ENCODE measurements at regions not wholly inside any gene's neighbourhood (a gene's known extent, or its start where the extent isn't known, plus 50 kb on each side); places are given as distances from the start of the nearest gene placed in this dataset.
"Not testable (repeated sequence)": the region's sequence is repeated elsewhere in the genome, so short reads cannot be mapped to it uniquely, and the experiment has no call there.

- ChIA-PET CTCF (interaction anchor here (1.1 kb wide), 1 partner anchor 10 kb away, joined by 3 read pairs; no protein-coding TSS in a partner anchor), POLR2A (no interaction called here)
- H3K79me2 ChIP-seq (ENCODE audit: control insufficient read depth, insufficient read depth, low read length) = no peaks in the 10 kb centered on the region
- no peak overlapping the region for H3K27ac ChIP-seq (ENCODE audit: insufficient read depth, low read depth, low read length)
- H3K9me3 ChIP-seq (replicated peaks; ENCODE audit: control insufficient read depth, insufficient read depth, low read length) = no peaks in the 10 kb centered on the region
- no peaks in the 10 kb centered on the region for H4K20me1 ChIP-seq (replicated peaks; ENCODE audit: control insufficient read depth, extremely low read depth, insufficient read depth, low read length)
- no peak overlapping the region for H3K4me2 ChIP-seq (ENCODE audit: insufficient read depth, low read length)
- H3K4me1 ChIP-seq (ENCODE audit: control insufficient read depth, extremely low read depth, insufficient read depth, low read length) = peaks cover 12% of the 10 kb centered on the region
- intact Hi-C loops (cut with micrococcal nuclease) = no loop called here
- H3K9me1 ChIP-seq (replicated peaks; ENCODE audit: control insufficient read depth, extremely low read depth, insufficient read depth, low read length) = no peaks in the 10 kb centered on the region
- TF ChIP-seq, protein P1, sequence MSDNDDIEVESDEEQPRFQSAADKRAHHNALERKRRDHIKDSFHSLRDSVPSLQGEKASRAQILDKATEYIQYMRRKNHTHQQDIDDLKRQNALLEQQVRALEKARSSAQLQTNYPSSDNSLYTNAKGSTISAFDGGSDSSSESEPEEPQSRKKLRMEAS (IDR thresholded peaks at IDR 0.05; ENCODE audit: insufficient read depth, insufficient read length) = no peak
- TF ChIP-seq MYC (IDR thresholded peaks at IDR 0.05; ENCODE audit: low read depth, low read length) (no peak), JUN (IDR thresholded peaks at IDR 0.05; ENCODE audit: borderline replicate concordance, insufficient read depth, insufficient read length, low read depth) (no peak), POLR2AphosphoS5 (IDR thresholded peaks at IDR 0.05; ENCODE audit: insufficient read depth, low read depth, low read length) (no peak), POLR2A (IDR thresholded peaks at IDR 0.05; ENCODE audit: low read depth, low read length) (no peak), GATA2 (IDR thresholded peaks at IDR 0.05; ENCODE audit: insufficient read depth, insufficient read length, low read depth, low read length) (no peak), EZH2 (IDR thresholded peaks at IDR 0.05; ENCODE audit: borderline replicate concordance, low read depth, low read length, severe bottlenecking) (no peak), FOS (IDR thresholded peaks at IDR 0.05; ENCODE audit: borderline replicate concordance, insufficient read depth, low read length) (no peak)
- TF ChIP-seq, protein P2, sequence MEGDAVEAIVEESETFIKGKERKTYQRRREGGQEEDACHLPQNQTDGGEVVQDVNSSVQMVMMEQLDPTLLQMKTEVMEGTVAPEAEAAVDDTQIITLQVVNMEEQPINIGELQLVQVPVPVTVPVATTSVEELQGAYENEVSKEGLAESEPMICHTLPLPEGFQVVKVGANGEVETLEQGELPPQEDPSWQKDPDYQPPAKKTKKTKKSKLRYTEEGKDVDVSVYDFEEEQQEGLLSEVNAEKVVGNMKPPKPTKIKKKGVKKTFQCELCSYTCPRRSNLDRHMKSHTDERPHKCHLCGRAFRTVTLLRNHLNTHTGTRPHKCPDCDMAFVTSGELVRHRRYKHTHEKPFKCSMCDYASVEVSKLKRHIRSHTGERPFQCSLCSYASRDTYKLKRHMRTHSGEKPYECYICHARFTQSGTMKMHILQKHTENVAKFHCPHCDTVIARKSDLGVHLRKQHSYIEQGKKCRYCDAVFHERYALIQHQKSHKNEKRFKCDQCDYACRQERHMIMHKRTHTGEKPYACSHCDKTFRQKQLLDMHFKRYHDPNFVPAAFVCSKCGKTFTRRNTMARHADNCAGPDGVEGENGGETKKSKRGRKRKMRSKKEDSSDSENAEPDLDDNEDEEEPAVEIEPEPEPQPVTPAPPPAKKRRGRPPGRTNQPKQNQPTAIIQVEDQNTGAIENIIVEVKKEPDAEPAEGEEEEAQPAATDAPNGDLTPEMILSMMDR (IDR thresholded peaks at IDR 0.05; ENCODE audit: extremely low read depth in 1 of 2, insufficient read depth in 1 of 2, low read depth in 1 of 2, low read length in 2 of 2) = no peak
- no TSS peak for BruUV-seq (replicated peaks)
- H3K27me3 ChIP-seq (ENCODE audit: control insufficient read depth in 2 of 2, insufficient read depth in 2 of 2, low read length in 2 of 2) = no peaks in the 10 kb centered on the region
- no peak overlapping the region for H2AFZ ChIP-seq (ENCODE audit: low read depth, low read length)
- no peak overlapping the region for H3K4me3 ChIP-seq (replicated peaks in 1 of 3; ENCODE audit: insufficient read depth in 1 of 3, low read depth in 1 of 3, low read length in 3 of 3)
- DNase-seq (ENCODE audit: low read depth, low spot score) (peak; percentile 38), FAIRE-seq (no peak)
- dilution Hi-C loops (cut with MboI; ENCODE audit: extremely low pct_ligation_motif_present, low sequenced_read_pairs) = no loop called here
- no peak overlapping the region for H3K9ac ChIP-seq (replicated peaks; ENCODE audit: extremely low read depth, insufficient read depth, low read length)
- no peaks in the 10 kb centered on the region for H3K36me3 ChIP-seq (ENCODE audit: control insufficient read depth in 2 of 2, extremely low read depth in 1 of 2, insufficient read depth in 2 of 2, low read length in 2 of 2)
These were observed 59.9 kb downstream of the SIPA1L2 start for GRCh38 chr1:232570007-232570406.

DNA sequence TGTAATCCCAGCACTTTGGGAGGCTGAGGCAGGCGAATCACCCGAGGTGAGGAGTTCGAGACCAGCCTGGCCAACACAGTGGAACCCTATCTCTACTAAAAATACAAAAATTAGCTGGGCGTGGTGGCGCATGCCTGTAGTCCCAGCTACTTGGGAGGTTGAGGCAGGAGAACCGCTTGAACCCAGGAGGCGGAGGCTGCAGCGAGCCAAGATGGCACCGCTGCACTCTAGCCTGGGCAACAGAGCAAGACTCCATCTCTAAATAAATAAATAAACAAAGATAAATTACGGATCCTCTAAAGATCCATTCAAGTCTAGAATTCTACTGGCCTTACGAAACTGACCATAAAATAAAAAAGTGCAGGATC is 60.4 kb downstream of the SIPA1L2 start:
- H3K9me1 ChIP-seq (replicated peaks; ENCODE audit: control insufficient read depth, extremely low read depth, insufficient read depth, low read length); intact Hi-C loops (cut with micrococcal nuclease); H4K20me1 ChIP-seq (replicated peaks; ENCODE audit: control insufficient read depth, extremely low read depth, insufficient read depth, low read length); BruUV-seq (replicated peaks); H3K9ac ChIP-seq (replicated peaks; ENCODE audit: extremely low read depth, insufficient read depth, low read length); H3K36me3 ChIP-seq (ENCODE audit: control insufficient read depth in 2 of 2, extremely low read depth in 1 of 2, insufficient read depth in 2 of 2, low read length in 2 of 2); H3K9me3 ChIP-seq (replicated peaks; ENCODE audit: control insufficient read depth, insufficient read depth, low read length); H2AFZ ChIP-seq (ENCODE audit: low read depth, low read length); POLR2A ChIA-PET; DNase-seq (ENCODE audit: low read depth, low spot score); dilution Hi-C loops (cut with MboI; ENCODE audit: extremely low pct_ligation_motif_present, low sequenced_read_pairs); H3K79me2 ChIP-seq (ENCODE audit: control insufficient read depth, insufficient read depth, low read length); H3K27ac ChIP-seq (ENCODE audit: insufficient read depth, low read depth, low read length); FAIRE-seq; H3K4me3 ChIP-seq (replicated peaks in 1 of 3; ENCODE audit: insufficient read depth in 1 of 3, low read depth in 1 of 3, low read length in 3 of 3); H3K4me2 ChIP-seq (ENCODE audit: insufficient read depth, low read length); H3K27me3 ChIP-seq (ENCODE audit: control insufficient read depth in 2 of 2, insufficient read depth in 2 of 2, low read length in 2 of 2): not testable (repeated sequence)
- H3K4me1 ChIP-seq (ENCODE audit: control insufficient read depth, extremely low read depth, insufficient read depth, low read length) = peaks cover 12% of the 10 kb centered on the region
- CTCF ChIA-PET = interaction anchor here (1.1 kb wide), 1 partner anchor 9 kb away, joined by 3 read pairs; no protein-coding TSS in a partner anchor

Data from endothelial cell of umbilical vein (primary cell).